IPS-NIHi11 (cell line): ENCODE measurements at regions not wholly inside any gene's neighbourhood (a gene's known extent, or its start where the extent isn't known, plus 50 kb on each side); places are given as distances from the start of the nearest gene placed in this dataset.

Experiments
- DNase-seq: peaks from one replicate; pipeline ENCODE4 v3.0.0; 2012; ENCODE audit warnings: mixed read lengths, low spot score

DNA sequence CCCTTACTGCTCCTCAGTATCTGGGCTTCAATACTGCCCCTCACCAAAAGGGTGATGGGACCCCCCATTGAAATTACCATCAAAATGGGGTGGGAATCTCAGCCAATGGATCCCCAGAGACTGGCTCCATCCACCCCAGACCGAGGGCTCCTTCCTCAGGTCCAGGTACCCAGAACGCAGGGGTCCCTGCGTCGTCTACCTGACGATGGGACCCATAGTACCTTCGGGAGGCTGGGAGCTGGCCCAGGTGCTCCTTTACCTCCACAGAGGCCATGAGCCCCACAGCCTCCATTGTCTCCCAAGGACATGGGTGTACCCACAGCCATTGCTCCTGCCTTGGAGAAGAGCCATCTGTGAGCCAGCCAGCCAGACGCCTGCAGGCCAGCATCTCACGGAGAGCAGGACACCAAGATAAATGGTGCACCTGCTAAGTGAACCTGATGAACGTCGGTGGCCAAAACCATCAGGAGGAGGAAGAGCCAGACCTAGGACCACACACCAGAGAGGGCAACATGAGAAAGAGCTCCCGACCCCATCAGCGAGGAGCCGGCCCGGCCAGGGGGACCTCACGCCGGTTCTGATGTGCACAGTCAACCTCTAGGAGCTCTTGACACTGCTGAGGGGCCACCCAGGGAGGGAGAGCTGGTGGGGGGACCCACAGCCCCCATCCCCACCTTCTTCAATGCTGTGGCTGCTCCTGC is 156.8 kb upstream of the SOX1 start:
- no peak for DNase-seq

- no peak for DNase-seq
Measured at GRCh38 chr13:111911121-111911720, 155.7 kb upstream of the SOX1 start.

GRCh38 chr13:111911754-111912452 is 155.0 kb upstream of the SOX1 start:
- no peak for DNase-seq

GRCh38 chr13:111912453-111912866 is 154.5 kb upstream of the SOX1 start:
- no peak for DNase-seq

GRCh38 chr13:111912991-111913760 is 153.8 kb upstream of the SOX1 start:
- DNase-seq, result no peak

GRCh38 chr13:111913761-111914140 is 153.2 kb upstream of the SOX1 start:
- no peak for DNase-seq

DNA sequence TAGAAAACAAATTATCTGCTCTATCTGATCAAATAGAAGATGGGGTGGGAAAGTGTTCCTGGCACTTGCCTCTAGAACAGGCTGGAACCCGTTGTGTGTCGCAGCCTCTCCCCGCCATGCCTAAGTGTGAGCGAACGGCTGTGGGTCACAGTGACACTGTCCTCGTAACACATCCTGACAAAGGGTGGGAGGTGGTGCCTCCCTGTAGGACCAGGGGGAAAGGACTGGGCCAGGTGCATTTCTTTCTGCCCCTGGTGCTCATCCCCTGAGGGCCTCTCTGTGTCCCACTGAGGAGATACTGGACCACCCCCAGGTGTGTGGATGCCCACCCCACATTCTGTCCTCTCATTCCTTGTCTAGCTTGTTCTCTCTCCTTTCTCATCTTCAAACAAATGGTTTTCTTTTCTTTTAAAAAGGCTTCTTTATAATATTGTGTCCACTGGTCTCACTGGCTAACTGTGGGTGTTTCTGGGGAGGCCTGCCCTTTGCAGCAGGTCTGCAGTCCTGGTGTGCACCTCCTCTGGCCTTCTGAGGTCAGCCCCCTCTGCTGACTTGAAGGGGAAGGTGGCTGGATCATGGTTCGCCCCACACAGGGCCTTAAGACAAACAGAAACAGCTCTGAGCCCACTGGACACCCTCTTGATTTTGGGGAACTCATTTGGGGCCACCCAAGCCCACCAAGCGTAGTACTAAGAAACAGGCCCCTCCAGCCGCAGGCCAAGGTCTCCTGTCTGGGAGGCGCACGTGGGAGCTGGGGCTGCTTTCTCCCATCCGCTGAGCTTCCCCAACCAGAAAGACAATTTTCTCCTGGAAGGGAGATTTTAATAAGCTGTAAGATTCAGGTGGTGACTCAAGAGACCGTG is 152.5 kb upstream of the SOX1 start:
- no peak for DNase-seq

DNA sequence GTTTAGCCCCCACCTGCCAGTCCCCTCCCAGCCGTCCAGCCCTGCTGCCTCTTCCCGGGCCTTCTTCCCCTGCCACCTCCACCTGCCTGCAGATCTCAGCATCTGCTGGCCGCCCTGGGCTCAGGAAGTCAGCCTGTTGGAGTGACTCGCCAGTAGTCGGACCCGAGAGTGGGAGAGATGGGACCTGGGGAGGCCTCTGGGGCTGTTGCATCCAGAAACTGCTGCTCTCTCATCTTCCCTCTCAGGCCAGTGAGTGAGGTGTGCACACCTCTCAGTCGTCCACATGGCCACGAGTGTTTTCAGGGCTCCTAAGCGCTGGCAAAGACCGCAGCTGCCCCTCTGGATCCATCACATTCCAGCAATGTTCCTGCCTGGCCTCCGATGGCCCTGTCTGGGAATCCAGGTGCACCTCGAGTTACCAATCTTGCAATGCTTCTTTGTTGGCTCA is 151.8 kb upstream of the SOX1 start:
- DNase-seq, result no peak

DNA sequence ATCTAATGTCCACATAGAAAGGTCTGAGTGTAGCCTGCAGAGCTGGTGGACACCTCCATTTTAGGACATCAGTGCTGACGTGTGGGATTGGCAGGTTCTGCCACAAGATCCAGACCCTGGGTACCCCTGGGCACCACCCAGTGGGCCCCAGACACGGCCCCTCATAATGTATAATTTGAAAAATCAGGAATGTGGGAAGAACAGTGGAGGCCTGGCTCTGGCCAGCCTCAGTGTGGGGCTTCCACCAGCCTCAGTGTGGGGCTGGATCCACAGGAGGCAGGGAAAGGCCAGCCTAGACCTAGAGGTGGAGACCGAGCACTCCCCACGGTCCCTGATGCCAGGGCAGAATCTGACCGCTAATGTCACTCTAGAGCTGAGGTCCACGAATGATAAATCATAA is 150.7 kb upstream of the SOX1 start:
- no peak for DNase-seq

DNA sequence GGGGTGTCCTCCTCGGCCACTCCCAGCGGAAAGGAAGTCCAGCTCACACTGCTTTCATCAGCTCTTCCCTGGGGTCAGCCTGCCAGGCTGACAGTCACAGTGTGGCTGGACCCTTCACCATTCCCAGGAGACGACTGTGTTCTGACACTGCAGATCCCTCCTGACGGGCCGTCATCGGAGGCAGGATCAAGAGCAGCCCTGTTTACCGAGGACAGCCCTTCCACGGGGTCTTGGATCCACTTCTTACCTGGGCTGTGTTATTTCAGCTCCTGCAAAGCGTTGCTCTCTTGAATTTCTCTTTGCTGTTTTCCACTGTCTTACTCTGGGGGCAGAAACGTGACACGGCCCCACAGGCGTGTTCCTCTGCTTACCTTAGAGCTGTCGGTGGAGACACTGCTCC is 149.9 kb upstream of the SOX1 start:
- no peak for DNase-seq

DNA sequence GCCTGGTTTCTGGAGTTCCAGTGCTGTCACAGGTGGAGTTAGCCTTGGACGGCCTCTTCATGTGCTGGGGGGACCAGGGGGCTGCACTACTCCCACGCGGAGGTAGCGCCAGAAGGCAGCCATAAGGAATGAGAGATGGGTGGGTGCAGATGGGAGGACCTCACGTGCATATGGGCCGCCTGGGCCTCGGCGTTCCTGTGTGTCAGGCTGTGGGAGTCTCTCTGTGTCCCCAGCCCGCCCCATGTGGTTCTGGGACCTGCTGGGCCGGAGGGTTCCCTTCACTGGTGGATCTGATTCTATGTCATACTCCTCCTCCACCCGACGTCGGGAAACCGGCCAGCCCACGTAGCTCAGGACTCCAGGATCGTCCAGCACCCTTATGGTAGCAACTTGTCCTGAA is 149.0 kb upstream of the SOX1 start:
- no peak for DNase-seq

GRCh38 chr13:111919286-111919685 is 147.7 kb upstream of the SOX1 start:
- DNase-seq, result no peak

- no peak for DNase-seq
Measured at GRCh38 chr13:111919849-111920248, 147.1 kb upstream of the SOX1 start.

- no peak for DNase-seq
Measured at GRCh38 chr13:111920306-111920931, 146.5 kb upstream of the SOX1 start.

DNA sequence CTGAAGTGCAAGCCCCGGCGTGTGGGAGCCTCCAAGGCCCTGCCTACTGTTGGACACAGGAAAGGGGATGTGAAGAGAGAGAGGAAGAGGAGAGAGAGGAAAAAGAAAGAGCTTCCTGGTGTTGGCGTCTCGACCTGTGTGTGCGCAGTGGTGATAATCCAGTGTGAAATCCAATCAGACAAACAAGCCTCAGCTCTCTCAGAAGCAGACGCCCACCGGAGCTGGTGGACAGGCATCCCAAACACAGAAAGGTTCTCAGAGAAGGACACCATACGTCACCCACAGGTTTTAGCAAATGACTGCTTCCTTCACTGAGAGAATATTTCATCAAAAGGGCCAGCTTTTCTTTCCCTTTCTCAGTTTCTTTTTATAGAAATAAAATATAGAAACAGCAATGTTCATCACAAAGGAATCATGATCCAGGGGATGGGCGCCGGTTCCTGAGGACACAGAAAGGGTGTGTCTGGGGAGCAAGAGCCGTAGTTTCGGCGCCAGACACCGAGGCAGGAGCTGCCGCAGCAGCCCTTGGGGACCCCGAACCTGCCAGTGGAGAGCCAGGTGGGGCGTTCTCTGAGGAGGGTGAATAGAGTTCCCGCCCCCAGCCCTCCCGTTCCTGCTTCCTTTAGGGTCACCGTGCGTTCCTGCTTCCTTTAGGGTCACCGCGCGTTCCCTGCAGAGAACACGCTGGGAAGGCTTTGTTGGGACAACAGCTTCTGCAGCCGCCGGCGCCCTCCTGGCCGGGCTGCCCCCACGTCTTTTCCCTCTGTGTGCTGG is 145.8 kb upstream of the SOX1 start:
- no peak for DNase-seq

DNA sequence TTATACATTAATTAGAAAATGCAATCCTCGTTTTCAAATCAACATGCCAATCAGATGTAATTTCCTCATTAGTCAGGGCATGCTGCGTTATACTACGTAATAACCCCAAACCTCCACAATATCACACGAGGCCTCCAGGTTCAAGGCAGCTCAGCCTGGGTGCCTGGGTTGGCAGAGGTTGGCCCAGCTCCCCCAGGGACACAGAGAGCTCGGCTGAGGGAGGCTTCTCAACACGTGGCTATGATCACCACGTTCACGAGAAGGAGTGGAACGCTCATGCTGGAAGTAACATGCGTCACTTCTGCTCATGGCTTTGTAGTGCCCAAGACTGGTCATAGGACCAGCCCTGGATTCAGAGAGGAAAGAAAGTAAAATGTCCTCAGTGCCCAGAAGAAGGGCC is 144.9 kb upstream of the SOX1 start:
- no peak for DNase-seq

GRCh38 chr13:111923439-111923838 is 143.5 kb upstream of the SOX1 start:
- no peak for DNase-seq

GRCh38 chr13:111923991-111924677 is 142.8 kb upstream of the SOX1 start:
- no peak for DNase-seq

DNA sequence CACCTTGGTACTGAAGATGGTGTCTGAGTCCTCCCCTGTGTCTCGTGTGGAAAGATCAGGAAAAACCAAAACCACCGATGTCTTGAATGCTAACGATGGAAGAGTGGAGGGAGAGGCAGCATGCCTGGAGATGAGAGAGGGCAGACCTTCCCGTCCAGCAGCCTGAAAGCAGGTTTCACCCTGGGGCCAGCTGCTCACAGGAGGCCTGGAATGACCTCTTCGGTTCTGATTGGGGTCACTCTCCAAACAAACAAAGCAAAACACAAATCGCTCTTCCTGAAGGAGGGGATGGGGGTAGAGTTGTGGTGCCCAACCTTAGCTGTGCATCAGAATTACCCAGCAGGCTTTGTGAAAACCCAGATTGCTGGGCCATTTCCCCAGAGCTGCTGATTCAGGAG is 142.3 kb upstream of the SOX1 start:
- no peak for DNase-seq
